GM19328 (cell line): ENCODE measurements at regions not wholly inside any gene's neighbourhood (a gene's known extent, or its start where the extent isn't known, plus 50 kb on each side); places are given as distances from the start of the nearest gene placed in this dataset.

Experiments used
- ATAC-seq: cut with Tn5 transposase; IDR thresholded peaks from one replicate; pipeline ENCODE4 v1.9.1; 2021; ENCODE audit warnings: mild to moderate bottlenecking, moderate library complexity; ENCODE audit not compliant: unreplicated experiment

GRCh38 chr16:47973552-47973951, 182.2 kb downstream of the ABCC12 start:
- ATAC-seq = no peak

- no peak for ATAC-seq
Observed at GRCh38 chr16:47972246-47972985, 183.4 kb downstream of the ABCC12 start.

- no peak for ATAC-seq
Observed at GRCh38 chr16:47971225-47971624, 184.6 kb downstream of the ABCC12 start.

- no peak for ATAC-seq
Observed at GRCh38 chr16:47970291-47970931, 185.4 kb downstream of the ABCC12 start.

- no peak for ATAC-seq
Observed at GRCh38 chr16:47967374-47967773, 188.4 kb downstream of the ABCC12 start.

GRCh38 chr16:47966325-47966724, 189.5 kb downstream of the ABCC12 start:
- ATAC-seq = no peak

GRCh38 chr16:47965439-47965838, 190.4 kb downstream of the ABCC12 start:
- no peak for ATAC-seq

GRCh38 chr16:47958726-47959125, 197.1 kb downstream of the ABCC12 start:
- ATAC-seq = no peak

GRCh38 chr16:47956916-47957315, 198.9 kb downstream of the ABCC12 start:
- no peak for ATAC-seq

GRCh38 chr16:47949714-47950113, 206.1 kb downstream of the ABCC12 start:
- no peak for ATAC-seq

- ATAC-seq = no peak
Observed at GRCh38 chr16:47949276-47949675, 206.5 kb downstream of the ABCC12 start.

GRCh38 chr16:47947723-47948122, 208.1 kb downstream of the ABCC12 start:
- no peak for ATAC-seq

GRCh38 chr16:47946092-47946491, 209.7 kb downstream of the ABCC12 start:
- ATAC-seq = no peak

GRCh38 chr16:47944589-47944988, 211.2 kb downstream of the ABCC12 start:
- no peak for ATAC-seq

GRCh38 chr16:47943235-47943634, 212.6 kb downstream of the ABCC12 start:
- no peak for ATAC-seq

- ATAC-seq = no peak
Observed at GRCh38 chr16:47940466-47940865, 215.3 kb downstream of the ABCC12 start.

- ATAC-seq = no peak
Observed at GRCh38 chr16:47939680-47940079, 216.1 kb downstream of the ABCC12 start.

- ATAC-seq = no peak
Observed at GRCh38 chr16:47938272-47938671, 217.5 kb downstream of the ABCC12 start.

- no peak for ATAC-seq
Observed at GRCh38 chr16:47928008-47928407, 227.8 kb downstream of the ABCC12 start.

- ATAC-seq = no peak
Observed at GRCh38 chr16:47927330-47927729, 228.5 kb downstream of the ABCC12 start.

GRCh38 chr16:47925811-47926460, 229.9 kb downstream of the ABCC12 start:
- no peak for ATAC-seq

- no peak for ATAC-seq
Observed at GRCh38 chr16:47924950-47925349, 230.8 kb downstream of the ABCC12 start.
